ENCODE measurements at regions not wholly inside any gene's neighbourhood (a gene's known extent, or its start where the extent isn't known, plus 50 kb on each side); places are given as distances from the start of the nearest gene placed in this dataset.

GRCh38 chr1:34403156-34403555, 226.4 kb downstream of the C1orf94 start:
- no peaks in the 10 kb centered on the region for H3K4me1 ChIP-seq (ENCODE audit: control insufficient read depth in 1 of 2, insufficient read depth in 2 of 2, low read length in 2 of 2)
- H3K36me3 ChIP-seq (ENCODE audit: control insufficient read depth in 1 of 2, insufficient read depth in 2 of 2, low read length in 2 of 2): no peaks in the 10 kb centered on the region
- ATAC-seq (no peak), DNase-seq (ENCODE audit: low read depth, low spot score) (no peak)
- H3K27ac ChIP-seq (ENCODE audit: low read depth, low read length): no peak overlapping the region
- no peaks in the 10 kb centered on the region for H4K20me1 ChIP-seq (ENCODE audit: insufficient read depth)
- no peaks in the 10 kb centered on the region for H3K9me3 ChIP-seq (ENCODE audit: control insufficient read depth in 1 of 2, insufficient read depth in 1 of 2, low read depth in 1 of 2, low read length in 2 of 2)
- no peaks in the 10 kb centered on the region for H3K9me2 ChIP-seq (ENCODE audit: insufficient read depth)
- POLR2A ChIA-PET: no interaction called here
- TF ChIP-seq SIN3A (IDR thresholded peaks at IDR 0.05; ENCODE audit: low read depth) (no peak), RAD21 (IDR thresholded peaks at IDR 0.05; ENCODE audit: low read depth) (no peak)
- BruUV-seq (replicated peaks): no TSS peak
- H3K9ac ChIP-seq (ENCODE audit: low read length): no peak overlapping the region
- H3K4me2 ChIP-seq (ENCODE audit: low read length): no peak overlapping the region
- H3K79me2 ChIP-seq (ENCODE audit: insufficient read depth, low read length): no peaks in the 10 kb centered on the region
- RAD21 ChIA-PET (ENCODE audit: low non-redundant PET in 1 of 2, low total read pairs in 2 of 2, uncharacterized antibody in 2 of 2, unreplicated experiment in 2 of 2): no interaction called here
- no peak overlapping the region for H2AFZ ChIP-seq (ENCODE audit: low read depth, low read length, poor library complexity, severe bottlenecking)
- peaks cover 6% of the 10 kb centered on the region; the same call in 1 of the 2 replicates for H3K27me3 ChIP-seq (ENCODE audit: insufficient read depth, low read length)
- intact Hi-C loops (cut with micrococcal nuclease): no loop called here
- no peak overlapping the region for H3K4me3 ChIP-seq (replicated peaks in 1 of 2; ENCODE audit: low read depth in 1 of 2, low read length in 2 of 2)
- CTCF ChIA-PET: no interaction called here

- TF ChIP-seq TCF7L2 (IDR thresholded peaks at IDR 0.05; ENCODE audit: borderline replicate concordance, extremely low read depth, insufficient read depth, insufficient read length): no peak
- no peak for TF ChIP-seq YY1 (IDR thresholded peaks at IDR 0.05; ENCODE audit: extremely low read depth, insufficient replicate concordance, low read depth, low read length)
- TF ChIP-seq RAD21 (IDR thresholded peaks at IDR 0.05; ENCODE audit: low read depth): no peak
- no peak for TF ChIP-seq SRF (IDR thresholded peaks at IDR 0.05; ENCODE audit: low read depth)
- TF ChIP-seq POLR2AphosphoS5 (IDR thresholded peaks at IDR 0.05; ENCODE audit: low read depth, low read length): no peak
- TF ChIP-seq ZNF274 (IDR thresholded peaks at IDR 0.05; ENCODE audit: low read depth, low read length): no peak
- no peak for TF ChIP-seq EZH2phosphoT487 (IDR thresholded peaks at IDR 0.05; ENCODE audit: borderline replicate concordance)
- TF ChIP-seq JUND (IDR thresholded peaks at IDR 0.05): no peak
- ChIA-PET POLR2A (no interaction called here), CTCF (no interaction called here), RAD21 (ENCODE audit: low non-redundant PET in 1 of 2, low total read pairs in 2 of 2, uncharacterized antibody in 2 of 2, unreplicated experiment in 2 of 2) (no interaction called here)
- Histone ChIP-seq H3K9me2 (ENCODE audit: insufficient read depth) (no peaks in the 10 kb centered on the region), H3K27me3 (ENCODE audit: insufficient read depth, low read length) (peaks cover 15% of the 10 kb centered on the region; the same call in 1 of the 2 replicates), H2AFZ (ENCODE audit: low read depth, low read length, poor library complexity, severe bottlenecking) (no peak overlapping the region), H3K4me1 (ENCODE audit: control insufficient read depth in 1 of 2, insufficient read depth in 2 of 2, low read length in 2 of 2) (no peaks in the 10 kb centered on the region), H3K36me3 (ENCODE audit: control insufficient read depth in 1 of 2, insufficient read depth in 2 of 2, low read length in 2 of 2) (no peaks in the 10 kb centered on the region), H3K27ac (ENCODE audit: low read depth, low read length) (no peak overlapping the region), H4K20me1 (ENCODE audit: insufficient read depth) (no peaks in the 10 kb centered on the region), H3K9ac (ENCODE audit: low read length) (no peak overlapping the region), H3K4me2 (ENCODE audit: low read length) (no peak overlapping the region), H3K9me3 (ENCODE audit: control insufficient read depth in 1 of 2, insufficient read depth in 1 of 2, low read depth in 1 of 2, low read length in 2 of 2) (no peaks in the 10 kb centered on the region), H3K79me2 (ENCODE audit: insufficient read depth, low read length) (no peaks in the 10 kb centered on the region), H3K4me3 (replicated peaks in 1 of 2; ENCODE audit: low read depth in 1 of 2, low read length in 2 of 2) (no peak overlapping the region)
- BruUV-seq (replicated peaks): no TSS peak
- no peak for DNase-seq (ENCODE audit: low read depth, low spot score)
- intact Hi-C loops (cut with micrococcal nuclease): no loop called here
- no peak for ATAC-seq
These were observed 228.1 kb downstream of the C1orf94 start for GRCh38 chr1:34404804-34405203.

All from HCT116 (cell line).